ENCODE measurements at regions not wholly inside any gene's neighbourhood (a gene's known extent, or its start where the extent isn't known, plus 50 kb on each side); places are given as distances from the start of the nearest gene placed in this dataset.

DNA sequence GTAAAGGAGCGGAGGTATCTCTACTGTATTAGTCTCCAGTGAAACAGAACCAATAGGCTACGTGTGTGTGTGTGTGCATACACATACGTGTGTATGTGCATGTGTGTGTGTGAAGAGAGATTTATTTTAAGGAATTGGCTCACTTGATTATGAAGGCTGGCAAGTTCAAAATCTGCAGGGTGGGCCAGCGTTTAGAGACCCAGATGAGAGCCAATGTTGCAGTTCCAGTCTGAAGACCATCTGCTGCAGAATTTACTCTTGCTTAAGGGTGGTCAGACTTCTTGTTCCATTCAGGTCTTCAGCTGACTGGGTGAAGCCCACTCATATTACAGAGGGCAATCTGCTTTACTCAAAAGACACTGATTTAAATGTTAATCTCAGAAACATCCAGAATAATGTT, 119.2 kb downstream of the FGF18 start:
- no peak for TF ChIP-seq FOXJ3 (CRISPR knock-in tag; IDR thresholded peaks at IDR 0.05; ENCODE audit: borderline replicate concordance)
- TF ChIP-seq, protein P1, sequence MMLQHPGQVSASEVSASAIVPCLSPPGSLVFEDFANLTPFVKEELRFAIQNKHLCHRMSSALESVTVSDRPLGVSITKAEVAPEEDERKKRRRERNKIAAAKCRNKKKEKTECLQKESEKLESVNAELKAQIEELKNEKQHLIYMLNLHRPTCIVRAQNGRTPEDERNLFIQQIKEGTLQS (CRISPR knock-in tag; conservative IDR thresholded peaks at IDR 0.05) = no peak
- TF ChIP-seq MXD4 (CRISPR knock-in tag; IDR thresholded peaks at IDR 0.05; ENCODE audit: borderline replicate concordance) = no peak

All from WTC11 (cell line).